ENCODE measurements at regions not wholly inside any gene's neighbourhood (a gene's known extent, or its start where the extent isn't known, plus 50 kb on each side); places are given as distances from the start of the nearest gene placed in this dataset.

GRCh38 chr5:139733698-139734538 lies 61.7 kb upstream of the PSD2 start:
- no peak overlapping the region for H4K8ac ChIP-seq (replicated peaks; ENCODE audit: insufficient read length, low read depth, low read length)
- DNase-seq: no peak
- Mint-ChIP-seq H3K4me1 (peaks cover 14 to 20% of the 10 kb centered on the region in 2 experiments), H3K9me3 (no peaks in the 10 kb centered on the region), H3K27me3 (ENCODE audit: low read depth) (no peaks in the 10 kb centered on the region; the same call in 1 of the 2 replicates), H3K36me3 (ENCODE audit: insufficient read depth in 1 of 3, low read depth in 3 of 3) (no peaks in the 10 kb centered on the region), H3K27ac (peak overlapping the region; percentile 40 to 74 (median 53); a peak in 3 of 7 replicates), H3K4me3 (no peak overlapping the region)
- H2BK120ac ChIP-seq (ENCODE audit: low read depth, low read length, poor library complexity, severe bottlenecking): no peak overlapping the region
- no peak overlapping the region for H2BK5ac ChIP-seq (ENCODE audit: insufficient read length, low read length)
- H4K5ac ChIP-seq (ENCODE audit: insufficient read length, low read depth, low read length): no peak overlapping the region
- no peaks in the 10 kb centered on the region for H3K27me3 ChIP-seq (ENCODE audit: insufficient read depth, low read length)
- no peak overlapping the region for H4K91ac ChIP-seq (ENCODE audit: insufficient read length, low read depth, low read length)
- no peak overlapping the region for H3K18ac ChIP-seq (ENCODE audit: insufficient read length, low read depth, low read length)
- H3K4ac ChIP-seq (ENCODE audit: low read depth, low read length): no peak overlapping the region
- H3T11ph ChIP-seq (ENCODE audit: low read length): no peak overlapping the region
- TF ChIP-seq CTCF (conservative IDR thresholded peaks at IDR 0.05): no peak
- H3K23ac ChIP-seq (ENCODE audit: insufficient read length, low read depth, low read length): no peak overlapping the region
- no peaks in the 10 kb centered on the region for H3K79me2 ChIP-seq (ENCODE audit: insufficient read depth, low read length)
- H3K4me1 ChIP-seq (ENCODE audit: insufficient read depth, low read length): no peaks in the 10 kb centered on the region; the same call in 1 of the 2 replicates
- no peak overlapping the region for H3K9ac ChIP-seq (ENCODE audit: extremely low read depth, insufficient read length, low read length)
- no peak overlapping the region for H3K56ac ChIP-seq (ENCODE audit: insufficient read length, low read depth, low read length)
- H4K20me1 ChIP-seq (ENCODE audit: control insufficient read depth, insufficient read depth, insufficient read length): no peaks in the 10 kb centered on the region
- H3K9me3 ChIP-seq (ENCODE audit: control insufficient read depth, low read depth, low read length): no peaks in the 10 kb centered on the region
- H2BK20ac ChIP-seq (ENCODE audit: low read depth, low read length, poor library complexity, severe bottlenecking): no peak overlapping the region
- H3K79me1 ChIP-seq (ENCODE audit: insufficient read depth, low read depth, low read length, poor library complexity, severe bottlenecking): no peaks in the 10 kb centered on the region
- H3K23me2 ChIP-seq (ENCODE audit: insufficient read length, low read depth, low read length, poor library complexity, severe bottlenecking): no peaks in the 10 kb centered on the region
- no peak overlapping the region for H3K27ac ChIP-seq (ENCODE audit: insufficient read length, low read depth, low read length)
- no CpG with 5 or more reads among the region's 22 CpGs for WGBS (ENCODE audit: extremely low coverage, insufficient read length, low lambda C conversion rate)
- no peak overlapping the region for H2AFZ ChIP-seq (ENCODE audit: low read length)
- H2AK5ac ChIP-seq (ENCODE audit: insufficient read length, low read length): no peak overlapping the region
- peak overlapping the region; percentile 2 for H3K14ac ChIP-seq (ENCODE audit: insufficient read depth, low read length)
- H3K4me2 ChIP-seq (ENCODE audit: insufficient read depth, insufficient read length, low read length): no peak overlapping the region
- H2BK15ac ChIP-seq (ENCODE audit: low read depth, low read length): no peak overlapping the region
- H2BK12ac ChIP-seq (ENCODE audit: insufficient read length, low read depth, low read length): no peak overlapping the region
